ENCODE measurements at regions not wholly inside any gene's neighbourhood (a gene's known extent, or its start where the extent isn't known, plus 50 kb on each side); places are given as distances from the start of the nearest gene placed in this dataset.
A peak's percentile ranks its signal among the peaks of the same experiment; 100 is the strongest.

- no TSS peak for BruUV-seq (replicated peaks)
- TF ChIP-seq EZH2 (IDR thresholded peaks at IDR 0.05; ENCODE audit: borderline replicate concordance, low read depth, low read length, poor library complexity, severe bottlenecking), result no peak
- TF ChIP-seq CTCF (conservative IDR thresholded peaks at IDR 0.05; ENCODE audit: low read depth, low read length), result no peak
- Histone ChIP-seq H3K27ac (ENCODE audit: low read depth, low read length, poor library complexity, severe bottlenecking) (no peak overlapping the region), H3K4me1 (ENCODE audit: insufficient read depth, low read length, poor library complexity, severe bottlenecking) (no peaks in the 10 kb centered on the region), H3K36me3 (ENCODE audit: insufficient read depth, low read length, poor library complexity, severe bottlenecking) (no peaks in the 10 kb centered on the region), H3K4me3 (ENCODE audit: low read depth, low read length, poor library complexity, severe bottlenecking) (no peak overlapping the region), H3K27me3 (replicated peaks; ENCODE audit: insufficient read depth, low read depth, low read length, poor library complexity) (peaks cover 19% of the 10 kb centered on the region), H3K9me3 (ENCODE audit: low read depth, low read length, poor library complexity, severe bottlenecking) (no peaks in the 10 kb centered on the region)
- DNase-seq (ENCODE audit: low spot score), result no peak
- intact Hi-C loops (cut with micrococcal nuclease; ENCODE audit: unreplicated experiment), result no loop called here
- CTCF ChIA-PET, result no interaction called here
- POLR2A ChIA-PET (ENCODE audit: low non-redundant PET), result no interaction called here
Measured at GRCh38 chr2:120444691-120445240, 98.8 kb downstream of the INHBB start.

- Histone ChIP-seq H3K27ac (ENCODE audit: low read depth, low read length, poor library complexity, severe bottlenecking) (no peak overlapping the region), H3K4me1 (ENCODE audit: insufficient read depth, low read length, poor library complexity, severe bottlenecking) (no peaks in the 10 kb centered on the region), H3K9me3 (ENCODE audit: low read depth, low read length, poor library complexity, severe bottlenecking) (no peaks in the 10 kb centered on the region), H3K36me3 (ENCODE audit: insufficient read depth, low read length, poor library complexity, severe bottlenecking) (no peaks in the 10 kb centered on the region), H3K4me3 (ENCODE audit: low read depth, low read length, poor library complexity, severe bottlenecking) (no peak overlapping the region), H3K27me3 (replicated peaks; ENCODE audit: insufficient read depth, low read depth, low read length, poor library complexity) (peaks cover 19% of the 10 kb centered on the region)
- intact Hi-C loops (cut with micrococcal nuclease; ENCODE audit: unreplicated experiment), result no loop called here
- CTCF ChIA-PET, result no interaction called here
- peak; percentile 24 for DNase-seq (ENCODE audit: low spot score)
- POLR2A ChIA-PET (ENCODE audit: low non-redundant PET), result no interaction called here
- BruUV-seq (replicated peaks), result no TSS peak
- TF ChIP-seq CTCF (conservative IDR thresholded peaks at IDR 0.05; ENCODE audit: low read depth, low read length) (no peak), EZH2 (IDR thresholded peaks at IDR 0.05; ENCODE audit: borderline replicate concordance, low read depth, low read length, poor library complexity, severe bottlenecking) (no peak)
Measured at GRCh38 chr2:120445449-120446143, 99.7 kb downstream of the INHBB start.

GRCh38 chr2:120446236-120447126, 100.5 kb downstream of the INHBB start:
- no peak for DNase-seq (ENCODE audit: low spot score)
- no peak overlapping the region for H3K27ac ChIP-seq (ENCODE audit: low read depth, low read length, poor library complexity, severe bottlenecking)
- ChIA-PET CTCF (no interaction called here), POLR2A (ENCODE audit: low non-redundant PET) (no interaction called here)
- no peaks in the 10 kb centered on the region for H3K9me3 ChIP-seq (ENCODE audit: low read depth, low read length, poor library complexity, severe bottlenecking)
- no peak overlapping the region for H3K4me3 ChIP-seq (ENCODE audit: low read depth, low read length, poor library complexity, severe bottlenecking)
- peaks cover 13% of the 10 kb centered on the region for H3K27me3 ChIP-seq (replicated peaks; ENCODE audit: insufficient read depth, low read depth, low read length, poor library complexity)
- no TSS peak for BruUV-seq (replicated peaks)
- intact Hi-C loops (cut with micrococcal nuclease; ENCODE audit: unreplicated experiment), result no loop called here
- no peaks in the 10 kb centered on the region for H3K4me1 ChIP-seq (ENCODE audit: insufficient read depth, low read length, poor library complexity, severe bottlenecking)
- TF ChIP-seq EZH2 (IDR thresholded peaks at IDR 0.05; ENCODE audit: borderline replicate concordance, low read depth, low read length, poor library complexity, severe bottlenecking) (no peak), CTCF (conservative IDR thresholded peaks at IDR 0.05; ENCODE audit: low read depth, low read length) (no peak)
- H3K36me3 ChIP-seq (ENCODE audit: insufficient read depth, low read length, poor library complexity, severe bottlenecking), result no peaks in the 10 kb centered on the region
